Kidney epithelial cell (primary cell): ENCODE measurements at regions not wholly inside any gene's neighbourhood (a gene's known extent, or its start where the extent isn't known, plus 50 kb on each side); places are given as distances from the start of the nearest gene placed in this dataset.

Experiments
- DNase-seq: peaks from one replicate; pipeline ENCODE4 v3.0.0-alpha.2; 2010; ENCODE audit warnings: low read depth
- H3K27me3 ChIP-seq: 2 replicates; pipeline ENCODE4 v1.6.0; 2011; ENCODE audit warnings: low read length; ENCODE audit not compliant: control insufficient read depth, insufficient read depth
- H3K36me3 ChIP-seq: 2 replicates; pipeline ENCODE4 v1.5.1; 2011; ENCODE audit warnings: low read length; ENCODE audit not compliant: control insufficient read depth, insufficient read depth
- H3K4me3 ChIP-seq: 2 replicates; pipeline ENCODE4 v1.5.1; 2011; ENCODE audit warnings: low read depth, mild to moderate bottlenecking, control low read depth, low read length
- TF ChIP-seq, protein P1 (sequence below): IDR thresholded peaks from 2 replicates; pipeline ENCODE4 v1.5.1; 2011; ENCODE audit warnings: mild to moderate bottlenecking, moderate library complexity, low read length, control low read depth, inconsistent platforms; ENCODE audit not compliant: insufficient read depth, poor library complexity, severe bottlenecking

- Histone ChIP-seq H3K27me3 (no peaks in the 10 kb centered on the region), H3K36me3 (no peaks in the 10 kb centered on the region), H3K4me3 (no peak overlapping the region)
- TF ChIP-seq, protein P1, sequence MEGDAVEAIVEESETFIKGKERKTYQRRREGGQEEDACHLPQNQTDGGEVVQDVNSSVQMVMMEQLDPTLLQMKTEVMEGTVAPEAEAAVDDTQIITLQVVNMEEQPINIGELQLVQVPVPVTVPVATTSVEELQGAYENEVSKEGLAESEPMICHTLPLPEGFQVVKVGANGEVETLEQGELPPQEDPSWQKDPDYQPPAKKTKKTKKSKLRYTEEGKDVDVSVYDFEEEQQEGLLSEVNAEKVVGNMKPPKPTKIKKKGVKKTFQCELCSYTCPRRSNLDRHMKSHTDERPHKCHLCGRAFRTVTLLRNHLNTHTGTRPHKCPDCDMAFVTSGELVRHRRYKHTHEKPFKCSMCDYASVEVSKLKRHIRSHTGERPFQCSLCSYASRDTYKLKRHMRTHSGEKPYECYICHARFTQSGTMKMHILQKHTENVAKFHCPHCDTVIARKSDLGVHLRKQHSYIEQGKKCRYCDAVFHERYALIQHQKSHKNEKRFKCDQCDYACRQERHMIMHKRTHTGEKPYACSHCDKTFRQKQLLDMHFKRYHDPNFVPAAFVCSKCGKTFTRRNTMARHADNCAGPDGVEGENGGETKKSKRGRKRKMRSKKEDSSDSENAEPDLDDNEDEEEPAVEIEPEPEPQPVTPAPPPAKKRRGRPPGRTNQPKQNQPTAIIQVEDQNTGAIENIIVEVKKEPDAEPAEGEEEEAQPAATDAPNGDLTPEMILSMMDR: no peak
- no peak for DNase-seq
Observed at GRCh38 chr18:73660931-73661856, 486.4 kb downstream of the FBXO15 start.

GRCh38 chr18:73656691-73657090 is 490.9 kb downstream of the FBXO15 start:
- no peaks in the 10 kb centered on the region for H3K27me3 ChIP-seq
- TF ChIP-seq, protein P1: no peak
- no peak overlapping the region for H3K4me3 ChIP-seq
- no peaks in the 10 kb centered on the region for H3K36me3 ChIP-seq
- no peak for DNase-seq

- H3K4me3 ChIP-seq: no peak overlapping the region
- H3K36me3 ChIP-seq: no peaks in the 10 kb centered on the region
- DNase-seq: no peak
- TF ChIP-seq, protein P1: no peak
- H3K27me3 ChIP-seq: no peaks in the 10 kb centered on the region
Observed at GRCh38 chr18:73653827-73654226, 493.8 kb downstream of the FBXO15 start.

DNA sequence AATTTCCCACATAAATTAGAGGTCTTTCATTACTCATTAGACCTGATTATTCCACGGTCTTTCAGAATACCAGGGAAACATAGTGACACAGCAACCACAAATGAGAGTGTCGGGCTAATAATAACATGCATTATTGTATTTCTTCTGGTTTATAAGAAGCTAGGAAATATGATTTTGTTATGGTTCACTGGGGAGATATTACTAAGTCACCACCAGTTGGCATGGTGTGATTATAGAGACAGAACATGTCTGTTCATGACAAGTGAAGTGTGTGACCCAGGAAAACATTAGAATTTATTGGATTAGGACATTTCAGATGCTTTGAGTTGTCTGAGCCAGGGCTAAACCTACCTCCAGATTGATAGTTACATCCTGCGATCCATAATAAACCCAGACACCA is 494.4 kb downstream of the FBXO15 start:
- Histone ChIP-seq H3K27me3 (no peaks in the 10 kb centered on the region), H3K4me3 (no peak overlapping the region), H3K36me3 (no peaks in the 10 kb centered on the region)
- TF ChIP-seq, protein P1: no peak
- DNase-seq: no peak

DNA sequence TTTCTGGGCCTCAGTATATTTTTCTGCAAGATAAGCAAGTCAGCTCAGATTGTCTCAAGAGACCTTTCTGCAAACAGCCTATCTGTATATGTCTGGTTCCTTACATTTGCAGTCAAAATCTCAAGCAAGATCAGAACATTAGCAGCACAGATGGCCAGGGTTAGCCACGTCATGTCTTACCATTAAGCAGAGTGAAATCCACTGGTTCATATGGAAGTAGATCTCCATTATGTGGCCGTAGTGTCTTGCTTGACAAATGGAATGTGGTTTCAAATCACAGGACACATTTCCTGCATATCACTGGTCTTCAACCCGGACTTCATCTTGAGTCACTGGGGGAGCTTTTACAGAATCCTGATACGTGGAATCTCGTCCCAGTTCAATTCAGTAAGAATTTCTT is 500.2 kb downstream of the FBXO15 start:
- Histone ChIP-seq H3K4me3 (no peak overlapping the region), H3K27me3 (no peaks in the 10 kb centered on the region), H3K36me3 (no peaks in the 10 kb centered on the region)
- TF ChIP-seq, protein P1: no peak
- DNase-seq: no peak
